HepG2 (cell line): ENCODE measurements at regions not wholly inside any gene's neighbourhood (a gene's known extent, or its start where the extent isn't known, plus 50 kb on each side); places are given as distances from the start of the nearest gene placed in this dataset.

Experiments
- ATAC-seq: fragments of 200-7000 bp; cut with Tn5 transposase; 3 replicates; pipeline ENCODE4 v1.9.1; 2020; ENCODE audit warnings: mild to moderate bottlenecking, moderate library complexity
- BruUV-seq: library from RNA; stranded (reverse); fragments of 400-500 nt; replicated peaks from 2 replicates; lab custom pipeline; 2021; lab: Mats Ljungman, UMichigan
- CTCF ChIA-PET: fragments of 300-600 bp; formaldehyde crosslinking; extraction: SDS; loops from one replicate; lab custom pipeline; 2021; ENCODE audit warnings: low total read pairs, inconsistent platforms, low intra/inter-chr PET ratio; lab: Yijun Ruan, JAX
- POLR2A ChIA-PET: fragments of 350-600 bp; sonication (Branson Sonifier 250); formaldehyde crosslinking; loops from one replicate; lab custom pipeline; 2020; ENCODE audit warnings: antibody characterized with exemption, inconsistent platforms; lab: Yijun Ruan, JAX
- DNase-seq: peaks from one replicate; pipeline ENCODE4 v3.0.0-alpha.2; 2015; ENCODE audit warnings: low spot score
- FAIRE-seq: peaks from 3 replicates; lab custom pipeline; 2011; peaks lifted over from hg19 to GRCh38; lab: Jason Lieb, UNC
- H2AFZ ChIP-seq: one replicate; pipeline ENCODE4 v1.6.1; 2011; ENCODE audit warnings: low read length, inconsistent platforms
- H3K27ac ChIP-seq: fragments of 300-600 bp; 3 replicates; pipeline ENCODE4 v1.8.0; 2011; ENCODE audit warnings: mixed run types, mild to moderate bottlenecking, mixed read lengths, low read length, inconsistent platforms; ENCODE audit not compliant: insufficient read depth; ENCODE audit errors: extremely low read length
- H3K27me3 ChIP-seq, 2 experiments: fragments of 200-600 bp in 1 of 2; 2 replicates in 1 of 2; 3 replicates in 1 of 2; pipeline versions ENCODE4 v1.6.0 to v1.8.0; 2011; ENCODE audit warnings: low read length in 2 of 2, mild to moderate bottlenecking in 2 of 2, moderate library complexity in 2 of 2, inconsistent platforms in 1 of 2; ENCODE audit not compliant: insufficient read depth in 2 of 2, control insufficient read depth in 1 of 2
- H3K36me3 ChIP-seq, 2 experiments: fragments of 200-600 bp in 1 of 2; replicated peaks in 1 of 2; 2 replicates in 1 of 2; 3 replicates in 1 of 2; pipeline versions ENCODE4 v1.5.1 to v1.8.0; 2011; ENCODE audit warnings: low read length in 2 of 2, inconsistent platforms in 1 of 2; ENCODE audit not compliant: insufficient read depth in 2 of 2, control insufficient read depth in 1 of 2
- H3K4me1 ChIP-seq: 2 replicates; pipeline ENCODE4 v1.5.1; 2012; ENCODE audit warnings: low read length, inconsistent platforms; ENCODE audit not compliant: insufficient read depth
- H3K4me2 ChIP-seq: 2 replicates; pipeline ENCODE4 v1.6.0; 2011; ENCODE audit warnings: low read depth, low read length, inconsistent platforms
- H3K4me3 ChIP-seq, 3 experiments: fragments of 200-600 bp in 1 of 3; sonication (generic), shearing (Covaris generic) in 1 of 3; replicated peaks in 1 of 3; 2 replicates each; pipeline ENCODE4 v1.5.1; 2011 to 2016; ENCODE audit warnings: low read length in 3 of 3, inconsistent platforms in 2 of 3, low read depth in 2 of 3, mild to moderate bottlenecking in 2 of 3, control low read depth in 1 of 3, mixed read lengths in 1 of 3; ENCODE audit not compliant: insufficient read depth in 1 of 3
- H3K79me2 ChIP-seq: one replicate; pipeline ENCODE4 v1.6.1; 2011; ENCODE audit warnings: low read length, inconsistent platforms; ENCODE audit not compliant: insufficient read depth
- H3K9ac ChIP-seq: 2 replicates; pipeline ENCODE4 v1.6.0; 2011; ENCODE audit warnings: mild to moderate bottlenecking, low read depth, low read length, inconsistent platforms; ENCODE audit not compliant: insufficient read depth
- H3K9me3 ChIP-seq: 2 replicates; pipeline ENCODE4 v1.5.1; 2012; ENCODE audit warnings: mild to moderate bottlenecking, low read length
- H4K20me1 ChIP-seq: 2 replicates; pipeline ENCODE4 v1.6.0; 2011; ENCODE audit warnings: inconsistent platforms, mild to moderate bottlenecking, low read length, moderate library complexity; ENCODE audit not compliant: insufficient read depth
- CBX1 ChIP-seq: IDR thresholded peaks from one replicate; pipeline ENCODE4 v1.6.1; 2016; ENCODE audit warnings: antibody characterized with exemption, low read depth
- CENPT ChIP-seq: sonication (generic); formaldehyde crosslinking; IDR thresholded peaks from 2 replicates; pipeline ENCODE4 v1.8.0; 2022; ENCODE audit warnings: low read depth, mild to moderate bottlenecking, moderate library complexity, missing genetic modification reagents
- HNF1A ChIP-seq, 2 experiments: sonication (generic) in 1 of 2; formaldehyde crosslinking in 1 of 2; IDR thresholded peaks; 2 replicates each; pipeline versions ENCODE4 v1.4.0 to v1.6.1; 2016 to 2020; ENCODE audit warnings: borderline replicate concordance in 1 of 2, low read depth in 1 of 2, mild to moderate bottlenecking in 1 of 2, missing genetic modification reagents in 1 of 2
- HNRNPLL ChIP-seq: fragments of 200-400 bp; formaldehyde crosslinking; IDR thresholded peaks from 2 replicates; pipeline ENCODE4 v1.6.1; 2017; ENCODE audit warnings: mild to moderate bottlenecking, low read depth, low read length; ENCODE audit not compliant: poor library complexity, severe bottlenecking
- MAFF ChIP-seq: IDR thresholded peaks from 2 replicates; pipeline ENCODE4 v1.6.1; 2011; ENCODE audit warnings: low read depth, low read length, improper control_type of control experiment
- MTERF4 ChIP-seq: sonication (generic); formaldehyde crosslinking; IDR thresholded peaks from 2 replicates; pipeline ENCODE4 v1.8.0; 2023; ENCODE audit warnings: mild to moderate bottlenecking, missing genetic modification reagents
- NFYB ChIP-seq: sonication (generic); formaldehyde crosslinking; IDR thresholded peaks from 2 replicates; pipeline ENCODE4 v1.4.0; 2020; ENCODE audit warnings: missing genetic modification reagents
- PAF1 ChIP-seq: IDR thresholded peaks from 2 replicates; pipeline ENCODE4 v1.6.1; 2016; ENCODE audit warnings: missing genetic modification reagents, missing compliant biosample characterization
- POLR2AphosphoS2 ChIP-seq: IDR thresholded peaks from 2 replicates; pipeline ENCODE4 v1.6.1; 2011; ENCODE audit warnings: low read depth, low read length, improper control_type of control experiment
- RFX5 ChIP-seq: IDR thresholded peaks from 2 replicates; pipeline ENCODE4 v1.6.1; 2011; ENCODE audit warnings: low read depth, low read length, improper control_type of control experiment
- SNAI1 ChIP-seq: sonication (generic); formaldehyde crosslinking; IDR thresholded peaks from 2 replicates; pipeline ENCODE4 v1.5.0; 2020; ENCODE audit warnings: mild to moderate bottlenecking, missing genetic modification reagents, borderline replicate concordance
- TBL1XR1 ChIP-seq: fragments of 150-350 bp; IDR thresholded peaks from 2 replicates; pipeline ENCODE4 v1.6.1; 2014; ENCODE audit warnings: borderline replicate concordance, low read length; ENCODE audit not compliant: partially characterized antibody
- ZC3H13 ChIP-seq: sonication (generic); formaldehyde crosslinking; IDR thresholded peaks from 2 replicates; pipeline ENCODE4 v1.8.1; 2023; ENCODE audit warnings: mild to moderate bottlenecking, missing genetic modification reagents, moderate library complexity
- ZNF34 ChIP-seq: sonication (generic); formaldehyde crosslinking; IDR thresholded peaks from 2 replicates; pipeline ENCODE4 v1.4.0; 2020; ENCODE audit warnings: mild to moderate bottlenecking, missing genetic modification reagents, borderline replicate concordance
- ZNF570 ChIP-seq: sonication (generic); formaldehyde crosslinking; IDR thresholded peaks from 2 replicates; pipeline ENCODE4 v1.4.0; 2020; ENCODE audit warnings: mild to moderate bottlenecking, missing genetic modification reagents, borderline replicate concordance
- ZNF790 ChIP-seq: sonication (generic); formaldehyde crosslinking; IDR thresholded peaks from 2 replicates; pipeline ENCODE4 v1.8.0; 2022; ENCODE audit warnings: missing genetic modification reagents, mild to moderate bottlenecking, borderline replicate concordance
- WGBS: methylation state at CpG from one replicate; pipeline ENCODE4 v1.1.6; 2017; ENCODE audit warnings: low lambda C conversion rate; 5-methylcytosine and 5-hydroxymethylcytosine counted together
- in situ Hi-C: cut with HindIII; loops from 2 replicates; pipeline ENCODE4 v1.10.0; 2017; ENCODE audit warnings: low pct_unique_long_range_greater_than_20kb; ENCODE audit not compliant: extremely low pct_ligation_motif_present
- intact Hi-C: fragments of 100-400 bp; cut with micrococcal nuclease; formaldehyde crosslinking; loops from one replicate; pipeline ENCODE4 v1.10.0; 2022; ENCODE audit not compliant: unreplicated experiment

- Histone ChIP-seq H3K36me3 (no peaks in the 10 kb centered on the region), H3K27ac (no peak overlapping the region), H3K27me3 (no peaks in the 10 kb centered on the region), H3K4me3 (no peak overlapping the region), H3K9me3 (no peaks in the 10 kb centered on the region), H3K79me2 (no peaks in the 10 kb centered on the region), H2AFZ (no peak overlapping the region), H3K4me1 (no peaks in the 10 kb centered on the region), H4K20me1 (no peaks in the 10 kb centered on the region), H3K9ac (no peak overlapping the region), H3K4me2 (no peak overlapping the region)
- ATAC-seq (no peak), FAIRE-seq (no peak), DNase-seq (no peak)
- TF ChIP-seq MAFF: no peak
- TF ChIP-seq CBX1: no peak
- no peak for TF ChIP-seq MTERF4 (CRISPR knock-in tag)
- TF ChIP-seq ZC3H13 (CRISPR knock-in tag): no peak
- TF ChIP-seq HNRNPLL: no peak
- intact Hi-C loops (no loop called here), in situ Hi-C loops (no loop called here)
- CTCF ChIA-PET: no interaction called here
- whole genome bisulfite sequencing: 0% methylated on average over 1 of the region's 1 CpG
- no TSS peak for BruUV-seq
- POLR2A ChIA-PET: no interaction called here
Observed at GRCh38 chr4:147335183-147335582, 145.7 kb upstream of the EDNRA start.

GRCh38 chr4:147336252-147336651 lies 144.6 kb upstream of the EDNRA start:
- Histone ChIP-seq H3K4me1 (no peaks in the 10 kb centered on the region), H3K27ac (no peak overlapping the region), H3K9me3 (no peaks in the 10 kb centered on the region), H3K9ac (no peak overlapping the region), H4K20me1 (no peaks in the 10 kb centered on the region), H2AFZ (no peak overlapping the region), H3K4me3 (no peak overlapping the region), H3K27me3 (no peaks in the 10 kb centered on the region), H3K36me3 (no peaks in the 10 kb centered on the region), H3K4me2 (no peak overlapping the region), H3K79me2 (no peaks in the 10 kb centered on the region)
- POLR2A ChIA-PET: no interaction called here
- no peak for ATAC-seq
- no TSS peak for BruUV-seq
- WGBS: 5% methylated on average over 2 of the region's 2 CpGs
- intact Hi-C loops (no loop called here), in situ Hi-C loops (no loop called here)
- no peak for DNase-seq
- CTCF ChIA-PET: no interaction called here
- no peak for FAIRE-seq
- TF ChIP-seq CENPT (CRISPR knock-in tag) (no peak), SNAI1 (no peak), NFYB (CRISPR knock-in tag) (no peak), HNF1A (IDR thresholded peaks at IDR 0.05; ENCODE audit: low read depth) (no peak), HNF1A (CRISPR knock-in tag; IDR thresholded peaks at IDR 0.05; ENCODE audit: borderline replicate concordance) (no peak), ZNF34 (CRISPR knock-in tag) (no peak), RFX5 (no peak), POLR2AphosphoS2 (no peak), ZNF570 (CRISPR knock-in tag) (no peak), TBL1XR1 (no peak), ZNF790 (CRISPR knock-in tag) (no peak), PAF1 (CRISPR knock-in tag) (no peak)
